IPS-NIHi7 (cell line): ENCODE measurements at regions not wholly inside any gene's neighbourhood (a gene's known extent, or its start where the extent isn't known, plus 50 kb on each side); places are given as distances from the start of the nearest gene placed in this dataset.
"Not testable (repeated sequence)": the region's sequence is repeated elsewhere in the genome, so short reads cannot be mapped to it uniquely, and the experiment has no call there.

Experiments used
- DNase-seq: peaks from one replicate; pipeline ENCODE4 v3.0.0; 2012; ENCODE audit warnings: mixed read lengths; ENCODE audit errors: extremely low spot score

DNA sequence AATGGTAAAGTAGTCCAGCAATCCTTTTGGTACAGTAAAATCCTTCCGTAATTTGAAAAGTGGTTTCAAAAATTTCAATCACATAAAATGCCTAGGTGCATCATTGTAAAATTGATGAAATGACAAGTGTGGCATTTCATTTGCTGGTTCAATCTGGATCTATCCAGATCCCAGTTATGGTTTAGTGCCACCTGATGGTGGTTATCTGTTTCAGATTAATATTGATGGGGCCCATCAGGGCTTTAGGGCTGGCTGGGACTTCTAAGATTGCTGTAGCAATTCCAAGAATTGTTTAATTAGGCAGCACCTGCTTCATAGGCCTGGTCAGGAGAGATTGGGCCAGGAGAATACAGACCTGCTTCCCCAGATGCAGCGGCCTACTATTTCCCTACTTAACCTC is 55.5 kb upstream of the PIK3C3 start:
- DNase-seq, result no peak

DNA sequence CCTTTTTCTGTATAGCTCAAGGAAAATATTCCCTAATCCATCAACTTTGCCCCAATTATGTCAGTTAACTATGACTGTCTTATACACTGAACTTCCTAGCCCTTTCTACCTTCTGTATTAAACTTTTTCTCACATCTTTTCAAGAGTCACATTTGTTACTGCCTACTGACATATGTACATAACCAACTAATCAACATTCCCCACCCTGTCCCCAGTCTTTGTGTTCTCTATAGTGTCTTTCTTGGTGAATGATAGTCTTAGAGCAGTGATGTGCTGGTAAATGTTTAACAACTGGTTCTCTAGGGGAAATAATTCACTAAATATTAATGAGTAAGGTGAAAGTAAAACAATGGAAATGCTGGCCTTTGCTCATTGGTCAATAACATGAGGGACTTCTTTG is 61.6 kb upstream of the PIK3C3 start:
- DNase-seq, result no peak

DNA sequence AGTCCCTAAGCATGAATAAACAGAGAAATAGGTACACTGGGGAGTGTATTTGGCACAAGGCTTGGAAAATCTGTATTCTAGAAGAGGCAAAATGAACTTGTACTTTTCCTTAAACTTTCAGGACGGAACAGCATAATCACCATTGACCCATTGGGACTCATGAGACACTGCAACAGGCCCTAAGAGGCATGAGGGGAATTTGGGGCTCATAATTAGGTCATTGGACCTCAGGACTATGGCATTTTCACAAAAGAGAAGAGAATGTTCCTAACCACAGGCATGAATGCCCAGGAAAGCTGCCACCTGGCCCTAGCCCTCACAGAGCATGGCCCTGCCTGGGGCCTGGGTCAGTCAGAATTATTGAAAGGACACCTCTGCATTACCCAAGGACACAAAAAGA is 67.9 kb upstream of the PIK3C3 start:
- DNase-seq, result no peak

DNA sequence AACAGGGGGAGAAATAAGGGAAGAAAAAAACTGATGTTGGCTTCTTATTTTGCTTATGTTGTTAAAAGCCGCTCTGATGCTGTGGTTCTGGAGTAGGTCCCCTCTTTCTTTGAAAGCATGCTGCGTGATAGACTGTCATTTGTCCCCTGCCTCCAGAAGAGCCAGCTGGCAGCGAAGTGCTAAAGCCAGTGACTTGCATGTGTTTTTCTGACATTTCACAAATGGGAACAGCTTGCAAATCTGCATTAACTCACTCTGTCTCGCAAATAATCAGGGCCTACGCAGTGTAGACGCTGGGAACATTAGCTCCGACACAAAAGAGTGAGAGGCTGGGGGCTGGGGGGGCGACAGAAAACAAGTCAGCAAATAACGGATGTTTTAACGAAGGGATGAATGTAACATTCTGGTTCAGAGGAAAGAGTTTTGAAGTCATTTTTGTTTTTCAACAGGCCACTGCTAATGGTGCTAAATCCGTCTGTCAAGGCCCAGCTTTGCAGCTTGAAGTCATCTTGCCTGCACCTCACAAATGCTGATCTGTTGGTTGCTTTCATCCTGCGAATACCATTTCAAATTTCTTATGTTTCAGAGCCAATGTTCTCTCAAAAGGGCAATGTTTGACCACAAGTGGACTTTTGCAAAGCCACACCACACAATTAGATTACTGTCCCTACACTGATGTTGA is 68.8 kb upstream of the PIK3C3 start:
- DNase-seq, result no peak

DNA sequence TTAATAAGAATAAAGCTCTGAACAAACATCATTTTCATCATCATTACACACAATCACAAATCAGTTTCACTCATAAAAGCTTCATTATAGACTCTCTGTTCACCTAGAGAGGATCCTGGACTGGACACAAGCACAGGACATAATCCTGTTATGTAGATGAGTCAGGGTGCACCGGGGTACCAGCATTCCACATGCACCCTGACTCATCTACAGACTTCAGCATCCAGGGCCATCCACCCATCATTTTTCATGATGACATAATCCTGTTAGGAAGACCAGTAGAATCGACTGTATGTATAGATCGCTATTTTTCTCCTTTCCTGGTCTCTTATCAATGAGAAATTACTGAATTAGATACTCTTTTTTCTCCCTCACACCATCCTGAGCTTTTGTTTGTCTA is 73.7 kb upstream of the PIK3C3 start:
- DNase-seq, result no peak

DNA sequence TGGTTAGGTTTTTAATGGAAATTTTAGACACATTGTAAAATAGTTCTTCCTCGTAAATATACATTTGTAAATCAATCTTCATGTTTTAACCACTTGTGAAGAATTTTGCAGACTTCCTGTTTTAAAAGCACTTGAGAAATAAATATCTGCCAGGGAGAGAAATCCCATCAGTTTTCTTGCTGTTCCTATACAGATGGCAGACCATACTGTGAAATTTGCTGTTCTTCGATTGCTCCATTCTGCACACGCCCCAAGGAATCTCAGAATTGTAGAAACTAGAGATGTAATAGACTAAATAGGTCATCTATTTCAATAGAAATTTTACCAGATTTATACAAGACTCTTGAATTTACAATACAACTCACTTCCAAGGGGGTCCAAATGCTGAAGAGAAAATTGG is 75.8 kb upstream of the PIK3C3 start:
- DNase-seq, result no peak

DNA sequence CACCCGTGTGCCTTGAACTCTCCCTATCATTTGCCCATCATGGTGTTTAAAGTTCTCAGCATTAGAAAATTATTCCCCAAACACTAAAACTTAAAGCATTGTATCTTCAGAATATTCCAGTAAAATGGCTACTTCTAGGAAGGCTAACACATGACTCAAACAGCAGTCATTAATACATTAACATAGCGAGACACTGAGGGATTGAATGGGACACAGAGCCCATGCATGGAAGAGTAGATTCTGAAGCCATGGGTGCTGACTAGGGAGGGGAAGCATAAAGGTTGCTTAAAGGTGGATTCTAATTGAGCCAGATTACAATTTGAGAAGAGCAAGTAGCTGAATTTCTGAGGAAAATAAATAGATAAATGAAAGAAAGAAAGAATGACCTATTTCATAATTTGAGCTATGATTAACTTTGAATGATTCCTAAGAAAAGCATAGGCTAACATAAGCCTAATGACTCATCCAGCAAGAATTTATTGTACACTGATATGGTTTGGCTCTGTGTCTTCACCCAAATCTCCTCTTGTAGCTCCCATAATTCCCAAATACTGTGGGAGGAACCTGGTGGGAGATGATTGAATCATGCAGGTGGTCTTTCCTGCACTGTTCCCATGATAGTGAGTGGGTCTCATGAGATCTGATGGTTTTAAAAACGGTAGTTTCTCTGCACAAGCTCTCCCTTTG is 79.8 kb upstream of the PIK3C3 start:
- no peak for DNase-seq

DNA sequence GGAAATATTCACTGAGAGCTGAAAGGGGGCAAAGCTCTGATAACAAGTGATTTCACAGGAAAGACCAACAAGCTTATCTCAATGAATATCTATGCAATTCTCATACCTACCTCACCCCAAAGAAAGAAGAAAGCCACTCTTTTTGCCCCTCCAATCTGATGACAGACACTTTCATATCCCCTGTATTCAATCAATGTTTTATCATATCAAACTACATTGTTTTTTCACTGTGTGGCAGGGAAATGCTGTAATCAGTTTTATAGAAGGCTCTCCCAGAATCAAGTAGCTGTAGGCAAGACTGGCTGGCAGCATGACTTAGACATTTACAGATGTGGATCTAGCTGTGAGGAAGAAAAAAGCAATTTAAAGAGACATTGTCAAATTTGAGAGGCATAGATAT is 81.3 kb upstream of the PIK3C3 start:
- no peak for DNase-seq

DNA sequence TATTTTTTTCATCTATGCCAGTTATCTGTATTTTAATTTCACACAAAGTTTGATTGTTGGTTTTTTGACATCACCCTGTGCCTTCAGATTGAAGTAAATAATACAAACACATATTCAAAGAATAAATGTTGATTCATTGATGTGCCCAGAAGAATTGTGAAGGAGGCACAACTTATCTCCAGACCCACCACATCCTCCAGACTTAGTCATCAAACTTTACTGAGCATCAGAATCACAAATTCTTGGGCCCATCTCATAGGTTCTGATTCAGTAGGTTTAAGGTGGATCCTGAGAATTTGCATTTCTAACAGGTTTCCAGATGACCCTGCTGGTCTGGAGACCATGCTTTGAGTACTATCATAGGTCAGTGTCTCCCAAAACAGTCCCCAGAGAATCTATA is 82.8 kb upstream of the PIK3C3 start:
- DNase-seq, result no peak

DNA sequence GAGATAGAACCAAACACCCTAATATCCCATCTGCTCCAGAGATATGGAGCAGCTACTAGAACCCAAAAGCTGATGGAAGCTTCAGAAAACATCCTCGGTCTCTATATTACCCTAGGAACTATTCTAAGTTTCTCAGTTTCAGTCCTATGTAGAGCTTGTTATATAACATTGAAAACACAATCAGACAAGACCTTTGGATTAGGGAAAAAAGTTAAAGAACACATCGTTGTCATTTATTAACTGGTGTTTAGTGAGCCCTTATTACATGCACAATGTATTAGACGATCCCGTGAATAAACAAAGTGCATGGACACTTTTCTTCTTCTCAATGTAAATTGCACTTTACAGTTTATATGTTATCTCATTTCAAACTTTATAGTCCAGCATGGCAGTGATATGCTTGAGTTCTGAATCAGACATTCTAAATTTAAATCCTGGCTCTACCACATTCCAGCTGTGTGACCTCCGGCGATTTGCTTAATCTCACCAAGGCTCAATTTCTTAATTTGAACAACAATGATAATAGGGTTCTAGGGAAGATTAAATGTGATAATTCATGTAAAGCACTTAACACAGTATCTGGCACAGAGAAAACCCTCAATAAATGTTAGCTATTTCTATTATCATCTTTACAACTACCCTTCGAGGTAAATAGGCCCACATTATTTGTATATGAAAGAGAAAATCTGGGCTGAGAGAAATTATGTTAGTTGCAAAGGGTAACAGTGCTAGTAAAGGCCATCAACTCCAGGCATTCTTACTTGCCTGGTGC is 83.6 kb upstream of the PIK3C3 start:
- no peak for DNase-seq

DNA sequence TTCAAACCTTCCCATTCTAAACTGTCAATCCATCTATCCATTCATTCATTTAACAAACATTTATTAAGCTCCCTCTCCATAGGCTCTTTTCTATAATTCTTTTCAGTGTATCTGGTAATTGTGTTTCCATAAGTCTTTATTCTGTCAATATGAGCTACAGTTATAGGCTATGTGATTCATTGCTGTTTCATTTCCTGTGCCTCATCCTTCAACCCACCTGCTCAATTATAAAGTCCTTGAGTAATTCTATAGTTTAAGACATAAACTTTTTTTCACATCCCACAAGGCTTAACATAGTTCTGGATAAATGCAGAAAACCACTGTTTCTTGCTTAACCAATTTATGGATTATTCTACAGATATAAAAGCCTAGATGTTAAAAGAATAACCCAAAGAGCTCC is 84.2 kb upstream of the PIK3C3 start:
- DNase-seq, result no peak

DNA sequence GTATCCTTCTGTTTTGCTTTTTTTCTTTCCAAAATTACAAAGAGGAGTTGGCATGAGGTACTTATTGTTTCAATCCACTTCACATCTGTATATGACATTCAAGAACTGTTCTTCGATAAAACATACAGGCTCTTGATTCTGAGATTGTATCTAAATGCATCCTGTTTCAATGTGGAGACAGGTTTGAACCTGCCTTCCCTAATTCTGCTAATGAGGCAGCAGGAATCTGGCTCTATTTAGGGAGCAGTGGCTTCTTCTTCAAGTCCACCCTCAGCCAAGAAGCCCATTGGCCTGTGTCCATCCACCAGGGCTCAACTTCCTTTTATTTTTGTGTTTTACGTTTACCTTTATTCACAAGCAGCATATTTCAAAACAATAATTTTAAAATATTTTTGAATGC is 84.8 kb upstream of the PIK3C3 start:
- no peak for DNase-seq

DNA sequence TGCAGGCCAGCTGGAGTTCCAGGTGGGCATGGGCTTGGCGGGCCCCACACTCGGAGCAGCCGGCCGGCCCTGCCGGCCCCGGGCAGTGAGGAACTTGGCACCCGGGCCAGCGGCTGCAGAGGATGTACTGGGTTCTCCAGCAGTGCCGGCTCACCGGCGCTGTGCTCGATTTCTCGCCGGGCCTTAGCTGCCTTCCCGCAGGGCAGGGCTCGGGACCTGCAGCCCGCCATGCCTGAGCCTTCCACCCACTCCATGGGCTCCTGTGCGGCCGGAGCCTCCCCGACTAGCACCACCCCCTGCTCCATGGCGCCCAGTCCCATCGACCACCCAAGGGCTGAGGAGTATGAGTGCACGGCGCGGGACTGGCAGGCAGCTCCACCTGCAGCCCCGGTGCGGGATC is 89.2 kb upstream of the PIK3C3 start:
- not testable (repeated sequence) for DNase-seq

DNA sequence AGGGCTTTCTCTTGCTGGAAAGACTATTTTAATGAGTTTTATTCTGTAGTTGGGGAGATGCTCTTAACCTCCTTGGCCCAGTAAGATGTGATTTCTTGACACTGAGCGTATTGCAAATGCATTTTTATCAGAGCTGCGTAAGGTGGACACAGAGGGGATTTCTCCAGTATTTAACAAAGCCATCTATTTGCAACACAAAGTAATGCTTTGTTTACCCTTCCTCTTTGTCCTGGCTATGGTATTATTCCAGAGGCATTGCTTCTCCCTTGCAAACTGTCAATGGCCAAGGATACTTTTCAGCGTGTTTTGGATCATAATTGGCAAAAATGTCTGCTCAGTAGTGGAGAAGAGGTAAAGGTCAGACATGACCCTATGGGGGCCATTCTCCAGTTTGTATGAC is 90.8 kb upstream of the PIK3C3 start:
- DNase-seq, result no peak

DNA sequence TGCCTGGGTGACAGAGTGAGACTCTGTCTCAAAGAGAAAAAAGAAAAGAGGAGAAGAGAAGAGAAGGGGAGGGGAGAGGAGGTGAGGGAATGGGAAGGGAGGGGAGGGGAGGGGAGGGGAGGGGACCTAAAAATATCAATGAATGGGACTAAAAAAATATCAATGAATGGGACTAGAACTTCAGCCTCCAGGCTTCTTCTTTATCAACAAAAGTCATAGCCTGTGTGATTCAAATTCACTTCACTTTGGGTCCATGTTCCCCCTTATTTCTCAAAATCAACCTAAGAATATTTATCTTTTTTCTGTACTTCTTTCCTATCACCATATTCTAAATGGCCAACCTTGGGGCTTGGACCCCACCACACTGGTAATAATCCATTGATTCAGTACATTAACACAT is 92.1 kb upstream of the PIK3C3 start:
- DNase-seq, result no peak

DNA sequence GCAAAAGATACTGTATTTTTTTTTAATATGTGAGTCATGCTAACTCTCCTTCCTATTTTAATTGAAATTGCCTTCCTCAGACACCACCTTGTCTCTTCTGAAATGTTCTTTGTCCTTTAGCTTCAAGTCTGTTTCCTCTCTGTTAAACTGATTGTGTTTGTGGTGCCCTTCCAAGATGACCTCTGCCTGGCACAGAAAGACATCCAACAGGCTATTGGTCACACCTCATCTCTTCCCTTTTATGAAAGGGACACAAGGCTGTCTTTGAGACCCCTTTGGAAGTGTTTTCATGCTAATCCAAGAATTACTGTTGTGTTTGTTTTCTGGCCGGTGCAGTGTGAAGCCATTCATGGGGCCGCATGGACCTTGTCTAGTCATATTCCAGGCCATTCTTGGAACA is 94.0 kb upstream of the PIK3C3 start:
- DNase-seq, result no peak

DNA sequence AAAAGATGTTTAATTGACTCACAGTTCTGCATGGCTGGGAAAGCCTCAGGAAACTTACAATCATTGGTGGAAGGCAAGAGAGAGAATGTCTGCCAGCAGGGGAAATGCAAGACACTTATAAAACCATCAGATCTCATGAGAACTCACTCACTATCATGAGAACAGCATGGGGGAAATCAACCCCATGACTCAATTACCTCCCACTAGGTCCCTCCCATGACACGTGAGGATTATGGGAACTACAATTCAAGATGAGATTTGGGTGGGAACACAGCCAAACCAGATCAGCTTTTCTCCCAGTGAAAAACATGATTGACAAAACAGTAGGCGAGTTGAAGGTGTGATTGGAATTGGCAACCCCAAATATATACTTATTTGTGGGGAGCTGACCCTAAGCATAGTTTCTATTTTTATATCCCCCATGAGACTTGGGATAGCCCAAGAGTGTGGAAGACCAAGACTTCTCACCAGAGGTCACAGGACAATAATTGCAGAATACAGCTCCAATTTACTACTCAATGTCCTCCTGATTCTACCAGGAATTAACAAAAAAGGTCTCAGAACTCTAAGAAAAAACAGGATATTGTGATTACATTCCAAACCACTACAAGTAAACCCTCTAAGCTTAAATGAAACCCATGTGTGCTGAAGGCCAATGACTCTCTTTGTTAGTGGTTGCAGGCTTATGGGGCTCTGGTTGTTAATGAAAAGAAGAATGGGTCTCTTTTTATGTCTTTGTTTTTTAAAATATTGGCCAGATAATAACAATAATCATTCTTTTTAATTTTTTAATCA is 96.1 kb upstream of the PIK3C3 start:
- DNase-seq, result no peak

DNA sequence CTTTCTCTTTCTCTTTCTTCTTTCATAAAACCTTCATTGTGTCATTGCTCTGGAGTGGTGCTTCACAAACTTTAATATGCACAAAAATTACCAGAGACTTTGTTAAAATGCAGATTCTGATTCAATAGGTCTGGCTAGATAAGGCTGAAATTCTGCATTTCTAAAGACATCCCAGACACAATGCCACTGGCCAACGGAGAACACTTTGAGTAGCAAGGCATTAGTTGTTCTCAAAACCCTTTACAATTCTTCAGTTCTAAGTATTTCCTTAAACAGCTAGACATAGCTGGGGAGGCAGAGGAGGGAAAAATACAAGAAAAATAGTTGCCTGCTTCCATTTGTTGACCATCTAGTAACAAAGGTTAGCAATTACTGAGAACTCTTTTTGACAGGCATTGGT is 101.8 kb upstream of the PIK3C3 start:
- no peak for DNase-seq

DNA sequence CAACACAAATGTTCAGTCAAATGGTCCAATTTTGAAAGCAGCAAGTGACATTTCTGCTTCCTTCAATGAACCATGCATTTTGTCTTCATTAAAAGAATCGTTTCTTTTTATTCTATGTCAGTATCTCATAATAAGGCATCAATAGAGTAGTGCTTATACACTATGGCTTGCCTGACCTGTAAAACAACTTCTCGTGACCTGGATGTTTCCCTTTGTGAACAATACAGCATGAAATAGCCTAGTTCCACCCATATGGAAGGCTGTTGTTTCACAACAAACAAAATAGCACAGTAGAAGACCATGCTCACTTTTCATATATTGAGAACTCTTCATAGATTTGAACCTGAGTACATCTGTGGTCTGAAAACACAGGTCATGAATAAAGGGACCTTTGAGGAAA is 104.3 kb upstream of the PIK3C3 start:
- no peak for DNase-seq

DNA sequence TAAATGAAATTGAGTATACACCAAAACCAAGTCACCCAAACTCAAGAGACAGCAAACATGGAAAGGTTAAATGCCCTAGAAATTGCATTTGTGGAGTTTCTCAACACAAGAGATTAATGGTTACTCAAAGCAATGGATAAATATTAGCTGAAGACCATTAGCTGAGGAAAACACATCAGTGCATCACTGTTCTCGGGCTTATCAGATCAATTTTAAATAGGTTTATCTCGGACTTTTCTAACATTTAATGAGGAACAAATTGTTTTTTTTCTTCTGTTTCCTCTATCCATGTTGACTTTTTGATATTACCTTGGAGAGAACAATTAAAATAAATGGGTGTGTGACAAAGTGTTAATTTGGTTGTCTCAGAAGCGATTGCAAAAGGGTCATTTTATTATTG is 105.4 kb upstream of the PIK3C3 start:
- no peak for DNase-seq

DNA sequence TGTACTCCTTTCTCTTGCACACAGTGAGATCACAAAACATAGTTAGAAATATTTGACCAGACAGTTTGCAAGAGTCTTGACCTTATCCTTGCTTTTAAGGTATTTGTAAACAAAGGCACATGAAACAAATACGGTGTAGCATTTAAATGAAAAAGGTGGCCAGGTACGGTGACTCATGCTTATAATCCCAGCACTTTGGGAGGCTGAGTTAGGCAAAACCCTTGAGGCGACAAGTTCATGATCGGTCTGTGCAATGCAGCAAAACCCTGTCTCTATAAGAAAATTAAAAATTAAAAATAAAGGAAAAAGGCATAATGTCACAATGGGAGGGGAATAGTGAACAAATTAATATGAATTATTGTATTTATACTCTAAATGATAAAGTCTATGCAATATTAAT is 109.5 kb upstream of the PIK3C3 start:
- no peak for DNase-seq

DNA sequence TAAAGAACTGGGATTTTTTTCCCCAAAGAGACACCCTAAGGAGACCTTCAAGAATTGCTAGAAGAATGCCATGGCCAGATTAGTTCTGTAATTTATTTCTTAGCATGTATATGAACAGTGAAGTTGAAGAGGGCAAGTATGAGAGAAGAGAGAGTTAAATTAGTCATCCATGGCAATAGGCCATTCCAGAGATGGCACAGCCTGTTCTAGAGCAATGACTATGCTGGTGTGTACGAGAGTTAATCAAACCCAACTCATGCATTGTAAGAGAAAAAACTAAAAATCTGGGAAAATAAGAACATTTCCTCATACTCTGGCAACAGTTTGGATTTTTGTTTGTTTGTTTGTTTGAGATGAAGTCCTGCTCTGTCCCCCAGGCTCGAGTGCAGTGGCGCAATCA is 112.1 kb upstream of the PIK3C3 start:
- no peak for DNase-seq
